Ramos (cell line): ENCODE measurements at regions not wholly inside any gene's neighbourhood (a gene's known extent, or its start where the extent isn't known, plus 50 kb on each side); places are given as distances from the start of the nearest gene placed in this dataset.

Experiments used
- in situ Hi-C: fragments of 300-500 bp; cut with MboI; formaldehyde crosslinking; loops from one replicate; pipeline ENCODE4 v1.14.3; 2022; ENCODE audit warnings: low sequenced_read_pairs; ENCODE audit not compliant: unreplicated experiment

DNA sequence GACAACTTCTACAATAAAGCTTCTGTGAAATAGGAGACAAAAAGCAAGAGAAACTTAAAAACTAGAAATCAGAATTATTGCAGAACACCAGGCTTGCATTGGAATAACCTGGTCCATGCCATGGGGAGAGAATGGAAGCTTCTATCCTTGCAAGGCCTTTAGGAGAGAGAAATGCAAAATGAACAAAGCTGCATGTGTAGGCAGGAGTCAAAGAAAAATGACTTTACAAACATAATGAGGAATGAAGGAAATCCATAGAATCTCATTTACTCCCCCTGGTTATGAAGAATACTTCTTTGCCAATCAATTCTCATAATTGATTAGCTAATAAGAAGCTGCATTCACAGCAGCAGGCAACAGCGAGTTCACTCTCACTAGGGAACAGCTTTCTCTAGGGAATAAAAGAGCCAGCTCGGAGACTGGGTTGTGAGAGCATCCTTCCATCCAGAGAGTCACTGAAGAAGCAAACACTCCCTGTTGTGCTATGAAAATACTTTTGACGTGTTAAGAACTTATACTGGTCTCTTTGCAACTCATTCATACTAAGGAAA, 235.9 kb upstream of the LRATD1 start:
- in situ Hi-C loops: no loop called here

DNA sequence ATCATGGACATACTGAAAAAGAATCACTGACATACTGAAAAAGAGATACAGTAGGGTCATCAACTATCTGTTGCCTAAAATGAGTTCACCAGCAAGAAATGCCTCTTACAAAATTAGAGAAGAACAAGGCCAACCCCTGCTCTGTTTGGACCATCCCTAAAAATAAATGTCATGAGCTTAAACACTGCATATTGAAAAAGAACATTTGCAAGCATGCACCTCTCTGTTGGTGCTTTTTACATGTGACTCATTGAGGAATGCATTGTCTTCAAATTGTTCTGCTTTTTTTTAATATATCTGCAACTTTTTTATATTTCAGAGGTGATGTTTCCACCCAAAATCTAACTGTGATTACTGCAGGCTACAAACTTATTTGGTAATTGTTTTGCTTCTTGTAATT, 233.9 kb upstream of the LRATD1 start:
- in situ Hi-C loops: no loop called here

DNA sequence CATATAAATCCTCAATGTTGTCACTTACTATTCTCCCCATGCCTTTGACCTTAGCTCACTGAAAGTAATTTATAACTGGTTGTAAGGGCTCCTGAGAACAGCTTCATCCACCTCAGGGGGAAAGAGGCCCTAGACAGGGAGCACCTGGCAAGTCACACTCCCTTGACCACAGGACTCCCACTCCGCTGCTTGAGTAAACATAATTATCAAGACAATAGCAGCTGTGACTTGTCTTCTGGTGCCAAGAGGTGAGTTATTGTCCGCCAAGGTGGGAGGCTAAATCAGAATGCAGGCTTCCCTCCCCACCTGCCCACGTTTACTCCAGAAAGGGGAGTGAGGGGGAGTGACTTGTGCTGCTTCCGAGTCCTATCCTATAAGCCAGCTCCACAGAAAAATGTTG, 230.6 kb upstream of the LRATD1 start:
- in situ Hi-C loops: no loop called here

DNA sequence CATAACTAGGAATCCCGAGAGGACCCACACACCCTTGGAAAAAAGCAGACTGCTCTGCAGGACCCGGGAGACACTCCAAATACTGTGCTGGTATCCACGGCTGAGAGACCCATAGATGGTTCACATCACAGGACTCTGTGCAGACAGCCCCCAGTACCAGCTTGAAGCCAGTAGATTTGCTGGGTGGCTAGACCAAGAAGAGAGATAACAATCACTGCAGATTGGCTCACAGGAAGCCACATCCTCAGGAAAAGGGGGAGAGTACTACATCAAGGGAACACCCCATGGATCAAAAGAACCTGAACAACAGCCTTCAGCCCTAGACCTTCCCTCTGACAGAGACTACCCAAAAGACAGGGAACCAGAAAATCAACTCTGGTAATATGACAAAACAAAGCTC, 223.8 kb upstream of the LRATD1 start:
- in situ Hi-C loops: no loop called here

DNA sequence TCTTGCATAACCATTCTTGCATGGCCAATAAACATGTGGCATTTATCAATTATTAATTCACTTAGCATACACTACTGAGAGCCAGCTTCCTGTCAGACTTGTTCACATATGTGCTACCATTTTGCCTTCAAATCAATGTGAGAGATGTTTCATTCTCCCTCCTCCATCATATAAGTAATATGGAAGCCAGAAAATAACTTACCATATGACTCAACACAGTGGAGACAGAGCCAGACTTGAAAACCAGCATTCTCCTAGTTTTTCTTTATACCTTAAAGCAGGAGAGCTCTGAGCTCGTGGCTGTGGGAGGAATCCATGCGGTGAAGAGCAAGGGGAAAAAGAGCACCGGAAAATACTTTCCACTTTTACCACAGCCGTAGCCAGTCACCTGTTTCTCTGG, 215.0 kb upstream of the LRATD1 start:
- in situ Hi-C loops: no loop called here

DNA sequence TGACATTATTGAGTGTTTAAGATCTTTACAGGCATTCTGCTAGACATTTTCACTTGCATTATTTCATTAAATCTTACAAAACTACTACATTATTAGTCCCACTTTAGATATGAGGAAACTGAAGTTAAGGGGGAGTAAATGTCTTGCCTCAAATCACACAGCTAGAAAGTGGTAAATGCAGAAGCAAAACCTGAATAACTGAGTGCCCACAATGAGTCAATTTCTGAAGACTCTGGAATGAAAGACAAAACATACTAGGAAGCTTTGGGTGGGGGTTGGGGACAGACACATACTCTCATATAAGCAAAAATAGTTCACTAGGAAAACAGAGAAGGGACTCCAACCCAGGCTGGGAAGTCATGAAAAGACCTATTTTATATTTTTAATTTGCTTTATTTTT, 214.4 kb upstream of the LRATD1 start:
- in situ Hi-C loops: no loop called here

DNA sequence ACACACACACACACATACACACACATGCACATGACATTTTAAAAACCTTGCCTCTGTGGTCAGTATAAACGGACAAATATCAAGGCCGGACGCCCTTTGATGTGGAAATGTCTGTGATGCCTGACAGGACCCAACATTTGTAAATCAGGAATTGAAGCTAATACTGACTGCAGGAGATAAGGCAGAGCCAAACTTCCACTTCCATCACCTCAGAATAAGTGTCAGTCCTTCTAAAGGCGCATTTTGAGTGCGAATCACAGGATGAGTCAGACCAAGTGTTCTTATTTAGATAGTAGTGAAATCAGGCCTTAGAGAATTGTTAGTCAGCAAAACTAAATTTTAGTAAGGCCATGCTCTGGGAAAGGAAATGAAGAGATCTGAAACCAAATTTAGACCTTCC, 211.7 kb upstream of the LRATD1 start:
- in situ Hi-C loops: no loop called here

DNA sequence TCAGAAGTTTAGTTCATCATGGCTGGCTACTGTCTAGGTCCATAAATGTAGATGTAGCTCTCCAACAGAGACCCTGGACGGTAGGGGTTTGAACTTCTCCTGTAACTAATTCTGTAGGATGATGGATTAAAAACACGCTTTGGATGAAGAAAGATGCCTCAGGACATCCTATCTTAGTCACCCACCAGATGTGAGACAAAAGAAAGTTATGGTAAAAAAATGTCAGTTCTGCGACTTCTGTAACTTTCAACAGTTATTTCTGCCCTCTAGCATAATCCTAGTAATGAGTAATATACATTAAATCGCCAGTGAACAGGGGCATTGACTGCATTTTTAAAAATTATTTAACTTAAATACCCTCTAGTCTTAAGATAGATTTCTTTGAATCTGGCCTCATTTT, 210.1 kb upstream of the LRATD1 start:
- in situ Hi-C loops: no loop called here

DNA sequence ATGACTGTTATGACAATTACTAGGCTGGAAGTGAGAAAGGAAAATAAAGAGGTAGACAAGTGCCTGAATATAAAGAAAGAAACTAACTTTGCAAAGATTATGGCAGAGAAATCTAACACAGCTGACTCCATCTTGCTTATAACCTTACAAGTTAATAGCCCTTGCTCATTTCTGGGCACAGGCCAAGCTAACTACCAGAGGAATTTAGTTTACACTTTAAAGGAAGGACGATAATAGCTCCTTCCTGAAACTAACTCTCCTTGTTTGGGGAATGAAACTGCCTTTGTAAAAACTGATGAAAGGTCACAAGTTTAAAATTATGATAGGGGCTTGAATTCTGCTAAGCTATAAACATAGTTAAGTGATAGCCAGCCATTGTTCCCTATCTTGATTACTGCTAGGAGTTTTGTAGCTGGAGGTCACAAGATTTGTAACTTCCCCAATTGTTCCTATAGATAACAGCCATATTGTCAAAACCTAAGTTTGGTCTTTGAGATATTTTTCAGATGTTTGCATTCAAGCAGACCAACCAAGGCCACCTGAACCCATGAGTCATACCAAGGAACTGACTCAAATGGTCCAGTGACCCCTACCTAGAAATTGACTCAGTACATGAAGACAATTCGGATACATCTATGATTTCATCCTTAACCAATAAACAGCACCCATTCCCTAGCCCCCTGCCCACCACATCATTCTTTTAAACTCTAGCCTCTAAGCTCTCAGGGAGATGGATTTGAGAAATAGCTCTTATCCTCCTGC, 209.2 kb upstream of the LRATD1 start:
- in situ Hi-C loops: no loop called here

DNA sequence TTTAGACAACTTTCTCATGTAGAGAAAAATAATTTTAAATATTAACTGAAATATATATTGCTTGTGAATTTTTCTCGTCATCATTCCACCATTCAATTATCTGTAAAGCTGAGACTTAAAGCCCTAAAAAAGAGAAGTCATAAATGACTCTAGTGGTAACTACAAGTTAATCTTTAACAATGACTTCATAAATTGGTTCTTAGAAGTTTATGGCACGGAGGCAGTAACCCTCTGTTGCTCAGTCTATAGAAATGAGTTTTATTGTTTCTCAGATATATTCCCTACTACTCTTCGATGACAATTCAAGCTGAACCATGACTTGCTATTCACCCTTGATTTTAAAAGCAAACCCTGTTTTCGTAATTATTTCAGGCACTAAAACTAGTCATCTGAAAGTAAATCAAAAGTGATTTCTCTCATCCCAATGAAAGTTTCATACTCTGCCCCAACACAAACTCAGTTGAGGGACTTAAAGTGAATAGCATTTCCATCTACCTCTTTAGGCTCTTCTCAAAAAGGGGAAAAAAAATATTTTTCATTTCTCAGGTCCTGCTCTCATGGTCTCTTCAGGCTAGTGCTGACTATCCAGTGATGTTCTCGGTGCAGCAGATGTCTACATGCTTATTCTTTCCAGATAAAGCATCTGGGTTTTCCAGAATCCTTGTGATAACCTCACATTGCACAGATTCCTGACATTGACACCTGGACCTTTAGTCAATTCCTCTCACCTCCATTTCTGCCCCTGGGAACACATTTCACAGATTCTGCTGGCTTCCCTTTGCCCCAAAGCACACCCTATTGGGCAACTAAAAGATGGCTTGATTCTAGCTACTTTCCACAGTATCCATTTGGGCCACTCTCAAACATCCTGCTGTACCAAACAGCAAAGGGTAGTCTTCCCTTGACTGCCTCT, 207.8 kb upstream of the LRATD1 start:
- in situ Hi-C loops: no loop called here

DNA sequence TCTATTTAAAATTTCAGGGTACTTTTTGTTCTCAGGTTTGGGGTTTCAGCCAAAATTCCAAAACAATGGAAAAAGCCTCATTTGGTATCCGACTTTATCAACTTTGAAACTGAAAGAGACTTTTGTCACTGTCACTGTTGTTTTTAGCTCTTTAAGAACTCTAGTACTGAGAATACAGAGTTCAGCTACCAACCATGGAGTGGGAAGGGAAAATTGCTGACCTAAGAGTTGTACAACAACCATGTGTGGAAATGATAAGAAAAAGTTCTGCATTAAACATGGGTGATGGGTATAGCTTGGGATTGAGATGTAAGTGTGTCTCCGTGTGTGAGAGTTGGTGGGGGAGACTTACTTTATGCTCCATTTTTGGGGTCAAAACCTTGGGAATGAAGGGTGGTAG, 206.6 kb upstream of the LRATD1 start:
- in situ Hi-C loops: no loop called here

DNA sequence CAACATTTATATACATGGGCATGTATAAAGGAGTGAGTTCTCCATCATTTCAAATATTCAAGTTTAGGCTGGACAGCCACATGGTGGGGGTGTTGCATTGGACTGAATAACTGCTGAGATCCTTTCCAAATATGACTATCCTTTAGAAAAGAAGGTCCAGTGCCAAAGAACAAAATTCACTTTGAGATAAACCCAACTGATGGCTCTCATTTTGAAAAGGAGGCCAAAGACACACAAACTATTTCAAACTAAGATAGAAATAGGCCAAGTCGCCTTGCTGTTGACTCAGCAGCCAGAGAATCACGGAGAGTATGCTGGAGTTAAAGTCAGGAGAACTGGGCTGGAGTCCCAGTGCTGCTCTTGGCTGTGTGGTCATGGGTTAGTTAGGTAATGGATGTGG, 204.5 kb upstream of the LRATD1 start:
- in situ Hi-C loops: no loop called here

DNA sequence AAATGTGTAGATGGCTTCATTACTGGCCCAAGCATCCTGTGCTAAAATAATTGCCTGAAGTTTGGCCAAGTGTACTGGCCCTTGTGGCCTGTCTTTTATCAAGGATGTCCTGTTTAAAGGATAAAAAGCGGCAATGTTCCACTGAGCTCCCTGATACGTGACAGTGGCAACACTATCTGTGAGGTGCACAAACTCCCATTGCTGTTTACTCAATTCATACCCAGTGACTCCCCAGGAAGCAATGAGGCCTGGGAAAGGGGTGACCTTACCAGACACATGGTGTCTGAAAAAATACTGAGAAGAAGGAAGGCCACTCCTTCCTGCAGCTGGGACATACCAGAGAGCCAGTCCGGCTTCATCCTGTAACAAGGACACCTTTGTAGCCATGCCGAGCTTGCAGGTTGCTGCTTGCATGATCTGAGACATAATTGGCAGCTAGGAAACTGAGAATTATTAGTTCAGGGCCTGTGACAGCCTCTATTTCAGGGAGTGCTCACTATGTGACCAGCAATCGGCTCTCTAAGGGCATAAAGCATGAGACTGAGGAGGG, 198.5 kb upstream of the LRATD1 start:
- in situ Hi-C loops: no loop called here

DNA sequence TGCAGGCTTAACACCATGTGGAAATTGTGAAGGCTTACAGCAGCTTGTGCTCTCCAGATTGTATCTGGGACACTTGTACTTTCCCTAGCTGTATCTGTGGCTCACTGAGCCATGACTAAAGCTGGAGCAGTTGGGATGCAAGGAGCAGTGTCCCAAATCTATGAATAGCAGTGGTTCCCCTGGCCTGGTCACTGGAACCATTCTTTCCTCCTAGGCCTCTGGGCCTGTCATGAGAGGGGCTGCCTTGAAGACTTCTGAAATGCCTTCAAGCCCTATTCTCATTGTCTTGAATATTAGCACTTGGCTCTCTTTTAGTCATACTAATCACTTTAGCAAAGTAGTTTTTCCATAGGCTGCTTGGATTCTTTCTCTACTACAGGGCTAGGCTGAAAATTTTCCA, 186.8 kb upstream of the LRATD1 start:
- in situ Hi-C loops: no loop called here

DNA sequence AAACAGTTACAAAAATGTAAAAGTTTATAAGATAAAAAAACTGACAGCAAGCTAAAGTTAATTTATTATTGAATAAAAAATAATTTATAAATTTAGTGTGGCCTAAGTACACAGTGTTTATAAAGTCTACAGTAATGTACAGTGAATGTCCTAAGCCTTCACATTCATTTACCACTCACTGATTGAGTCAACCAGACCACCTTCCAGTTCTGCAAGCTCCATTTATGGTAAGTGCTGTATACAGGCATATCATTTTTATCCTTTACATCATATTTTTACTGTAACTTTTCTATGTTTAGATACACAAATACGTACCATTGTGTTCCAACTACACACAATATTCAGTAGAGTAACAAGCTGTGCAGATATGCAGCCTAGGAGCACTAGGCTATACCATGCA, 184.2 kb upstream of the LRATD1 start:
- in situ Hi-C loops: no loop called here

DNA sequence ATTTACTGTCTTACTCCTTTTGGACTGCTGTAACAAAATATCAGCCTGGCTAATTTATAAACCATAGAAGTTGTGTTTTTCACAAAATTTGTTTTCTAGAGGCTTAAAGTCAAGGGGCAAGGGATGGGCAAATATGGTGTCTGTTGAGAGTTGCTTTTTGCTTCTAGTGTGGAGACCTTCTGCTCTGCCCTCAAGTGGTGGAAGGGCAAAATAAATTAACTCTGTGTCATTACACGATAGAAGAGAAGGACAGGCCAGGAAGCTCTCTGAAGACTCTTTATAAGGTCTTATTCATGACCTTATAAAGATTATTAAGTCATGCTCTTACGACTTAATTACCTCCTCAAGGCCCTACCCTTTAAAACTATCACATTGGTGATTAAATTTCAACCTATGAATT, 181.2 kb upstream of the LRATD1 start:
- in situ Hi-C loops: no loop called here

DNA sequence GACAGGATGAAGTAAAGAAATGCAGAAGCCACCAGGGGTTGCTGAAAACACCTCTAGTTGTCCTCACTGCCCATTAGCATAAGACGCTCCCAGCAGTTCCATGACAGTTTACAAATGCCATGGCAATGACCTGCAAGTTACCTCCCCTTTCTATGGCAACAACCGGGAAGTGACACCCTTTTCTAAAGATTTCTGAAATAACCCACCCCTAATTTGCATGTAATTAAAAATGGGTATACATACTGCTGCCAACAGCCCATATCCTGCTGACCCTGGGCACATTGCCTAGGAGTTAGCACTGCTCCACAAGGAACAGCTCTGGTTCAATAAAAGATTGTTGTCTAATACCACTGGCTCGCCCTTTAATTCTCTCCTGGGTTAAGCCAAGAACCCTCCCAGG, 178.3 kb upstream of the LRATD1 start:
- in situ Hi-C loops: no loop called here

DNA sequence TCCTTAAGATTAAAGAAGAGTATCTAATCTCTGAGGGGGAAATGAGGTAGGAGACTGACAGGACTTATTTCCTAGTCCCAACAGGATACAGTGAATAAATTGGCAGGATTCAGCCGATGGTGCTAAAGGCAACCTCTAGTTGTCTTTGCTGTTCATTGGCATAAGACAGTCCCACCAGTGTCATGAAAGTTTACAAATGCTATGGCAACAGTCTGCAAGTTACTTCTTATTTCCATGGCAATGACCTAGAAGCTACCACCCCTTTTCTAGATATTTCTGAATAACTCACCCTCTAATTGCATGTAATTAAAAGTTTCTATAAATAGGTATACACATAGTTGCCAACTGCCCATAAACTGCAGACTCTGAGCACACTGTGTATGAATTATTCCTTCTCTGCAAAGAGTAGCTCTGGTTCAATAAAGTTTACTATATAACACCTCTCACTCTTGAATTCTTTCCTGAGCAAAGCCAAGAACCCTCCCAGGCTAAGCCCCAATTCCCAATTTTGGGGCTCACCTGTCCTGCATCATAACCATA, 172.7 kb upstream of the LRATD1 start:
- in situ Hi-C loops: no loop called here

DNA sequence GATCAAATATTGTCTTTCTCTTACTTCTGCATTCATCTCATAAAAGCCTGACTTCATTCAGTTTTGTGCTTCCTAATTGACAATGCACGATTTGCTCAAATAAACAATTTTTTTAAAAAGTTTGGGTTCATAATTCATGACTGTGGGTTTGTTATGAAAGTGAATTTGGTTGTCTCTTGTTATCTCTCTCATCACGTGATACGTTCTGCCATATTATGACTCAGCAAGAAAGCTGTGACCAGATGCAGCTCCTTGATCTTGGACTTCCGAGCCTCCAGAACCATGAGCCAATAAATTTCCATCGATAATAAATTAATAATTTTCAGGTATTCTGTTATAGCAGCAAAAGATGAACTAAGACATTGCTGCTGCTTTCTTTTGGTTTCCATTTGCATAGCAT, 156.5 kb upstream of the LRATD1 start:
- in situ Hi-C loops: no loop called here

DNA sequence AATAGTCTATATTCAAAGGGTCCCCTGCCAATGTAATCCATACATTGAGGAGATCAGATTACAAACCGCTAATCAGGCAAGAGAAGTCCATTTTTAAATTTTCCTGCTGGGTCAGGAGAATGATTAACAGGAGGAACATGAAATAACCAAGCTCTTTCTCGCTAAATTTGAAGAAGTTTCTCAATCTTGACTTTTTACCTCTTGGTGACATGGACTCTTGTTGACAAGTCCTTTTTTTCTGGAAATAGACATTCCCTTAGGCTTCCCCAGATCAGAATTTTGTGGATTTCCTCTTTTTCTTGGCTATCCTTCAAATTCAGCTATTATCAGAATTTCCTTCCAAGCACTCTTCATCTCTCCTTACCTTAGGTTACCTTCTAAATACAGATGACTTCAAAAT, 153.0 kb upstream of the LRATD1 start:
- in situ Hi-C loops: no loop called here

DNA sequence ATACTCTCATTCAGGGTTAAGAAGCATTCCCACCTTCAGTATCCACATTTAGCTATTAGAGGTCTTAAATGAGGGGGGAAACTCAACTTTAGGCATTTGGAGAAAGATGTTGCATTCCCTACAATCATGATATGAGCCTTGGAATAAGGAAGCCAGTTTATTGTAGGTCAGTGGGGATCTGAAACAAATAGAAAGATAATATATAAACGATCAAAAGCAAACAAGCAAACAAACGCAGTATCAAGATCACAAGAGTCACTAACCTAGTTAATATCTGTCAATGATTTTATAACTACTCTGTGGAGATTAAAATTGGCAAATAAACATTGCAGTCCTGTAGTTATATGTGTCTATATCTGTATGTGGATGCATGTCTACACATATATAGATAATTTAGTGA, 152.4 kb upstream of the LRATD1 start:
- in situ Hi-C loops: no loop called here
